HCT116 (cell line): ENCODE measurements at regions not wholly inside any gene's neighbourhood (a gene's known extent, or its start where the extent isn't known, plus 50 kb on each side); places are given as distances from the start of the nearest gene placed in this dataset.
"Not testable (repeated sequence)": the region's sequence is repeated elsewhere in the genome, so short reads cannot be mapped to it uniquely, and the experiment has no call there.

Experiments used
- ATAC-seq: fragments of 200-7000 bp; cut with Tn5 transposase; 2 replicates; pipeline ENCODE4 v1.9.1; 2020; ENCODE audit warnings: mild to moderate bottlenecking, moderate library complexity
- BruUV-seq: library from RNA; stranded (reverse); fragments of 400-500 nt; replicated peaks from 2 replicates; lab custom pipeline; 2021; lab: Mats Ljungman, UMichigan
- CTCF ChIA-PET: fragments of 300-600 bp; sonication (Branson Sonifier 250); formaldehyde crosslinking; loops from one replicate; lab custom pipeline; 2021; ENCODE audit warnings: antibody characterized with exemption; lab: Charles Lee
- POLR2A ChIA-PET: fragments of 300-600, 350-600 bp; sonication (Branson Sonifier 250); formaldehyde crosslinking; loops from one replicate; lab custom pipeline; 2021; ENCODE audit warnings: antibody characterized with exemption; lab: Charles Lee
- RAD21 ChIA-PET, 2 experiments: fragments of 300-600 bp; sonication (Branson Sonifier 250); formaldehyde crosslinking; loops; one replicate each; lab custom pipeline; 2023; ENCODE audit warnings: low total read pairs in 2 of 2; ENCODE audit not compliant: uncharacterized antibody in 2 of 2, unreplicated experiment in 2 of 2, low non-redundant PET in 1 of 2; lab: Charles Lee
- DNase-seq: peaks from one replicate; pipeline ENCODE4 v3.0.0-alpha.2; 2010; ENCODE audit warnings: low read depth, low spot score
- H2AFZ ChIP-seq: fragments of 200-600 bp; shearing (Covaris generic), sonication (generic); 2 replicates; pipeline ENCODE4 v1.6.1; 2017; ENCODE audit warnings: low read depth, mixed run types, mixed read lengths, antibody characterized with exemption, low read length; ENCODE audit not compliant: poor library complexity, severe bottlenecking
- H3K27ac ChIP-seq: 2 replicates; pipeline ENCODE4 v1.5.1; 2012; ENCODE audit warnings: low read depth, low read length
- H3K27me3 ChIP-seq: fragments of 200-600 bp; sonication (generic); 2 replicates; pipeline ENCODE4 v1.6.1; 2016; ENCODE audit warnings: mixed run types, low read length, mixed read lengths; ENCODE audit not compliant: insufficient read depth
- H3K36me3 ChIP-seq, 2 experiments: fragments of 200-500 bp in 1 of 2; fragments of 200-600 bp in 1 of 2; sonication (Bioruptor generic) in 1 of 2; sonication (generic) in 1 of 2; 2 replicates each; pipeline versions ENCODE4 v1.5.1 to v1.6.1; 2014 to 2016; ENCODE audit warnings: low read length in 2 of 2, inconsistent platforms in 1 of 2, mixed read lengths in 1 of 2, mixed run types in 1 of 2; ENCODE audit not compliant: insufficient read depth in 2 of 2, control insufficient read depth in 1 of 2
- H3K4me1 ChIP-seq, 2 experiments: fragments of 200-600 bp in 1 of 2; sonication (generic) in 1 of 2; 2 replicates each; pipeline versions ENCODE4 v1.5.1 to v1.6.1; 2012 to 2017; ENCODE audit warnings: low read length in 2 of 2, inconsistent platforms in 1 of 2, mild to moderate bottlenecking in 1 of 2, mixed read lengths in 1 of 2, mixed run types in 1 of 2, moderate library complexity in 1 of 2; ENCODE audit not compliant: insufficient read depth in 2 of 2, control insufficient read depth in 1 of 2
- H3K4me2 ChIP-seq: fragments of 200-600 bp; sonication (generic); 2 replicates; pipeline ENCODE4 v1.6.1; 2017; ENCODE audit warnings: mixed run types, low read length, mixed read lengths
- H3K4me3 ChIP-seq, 2 experiments: fragments of 200-600 bp in 1 of 2; sonication (generic) in 1 of 2; replicated peaks in 1 of 2; 2 replicates each; pipeline ENCODE4 v1.5.1; 2011 to 2016; ENCODE audit warnings: low read length in 2 of 2, control low read depth in 1 of 2, low read depth in 1 of 2, mild to moderate bottlenecking in 1 of 2, mixed read lengths in 1 of 2, mixed run types in 1 of 2
- H3K79me2 ChIP-seq: fragments of 200-600 bp; sonication (generic); 2 replicates; pipeline ENCODE4 v1.6.1; 2017; ENCODE audit warnings: mild to moderate bottlenecking, mixed run types, low read length, moderate library complexity, mixed read lengths; ENCODE audit not compliant: insufficient read depth
- H3K9ac ChIP-seq: fragments of 200-600 bp; sonication (generic); 2 replicates; pipeline ENCODE4 v1.6.1; 2016; ENCODE audit warnings: low read length, mixed read lengths
- H3K9me2 ChIP-seq: fragments of 200-600 bp; sonication (generic), shearing (Covaris generic); 2 replicates; pipeline ENCODE4 v1.6.1; 2017; ENCODE audit warnings: mixed run types, mild to moderate bottlenecking, moderate library complexity; ENCODE audit not compliant: insufficient read depth
- H3K9me3 ChIP-seq, 2 experiments: fragments of 200-500 bp in 1 of 2; fragments of 200-600 bp in 1 of 2; sonication (Bioruptor generic) in 1 of 2; sonication (generic) in 1 of 2; 2 replicates each; pipeline ENCODE4 v1.6.1; 2014 to 2017; ENCODE audit warnings: low read length in 2 of 2, mixed read lengths in 2 of 2, inconsistent platforms in 1 of 2, low read depth in 1 of 2, mild to moderate bottlenecking in 1 of 2, mixed run types in 1 of 2, moderate library complexity in 1 of 2; ENCODE audit not compliant: control insufficient read depth in 1 of 2, insufficient read depth in 1 of 2
- H4K20me1 ChIP-seq: fragments of 200-600 bp; sonication (generic), shearing (Covaris generic); 2 replicates; pipeline ENCODE4 v1.6.1; 2017; ENCODE audit warnings: mixed run types, mild to moderate bottlenecking, moderate library complexity; ENCODE audit not compliant: insufficient read depth
- JUND ChIP-seq: IDR thresholded peaks from 2 replicates; pipeline ENCODE4 v1.6.1; 2012
- intact Hi-C: fragments of 100-400 bp; cut with micrococcal nuclease; formaldehyde crosslinking; loops from 2 replicates; pipeline ENCODE4 v1.10.0; 2022

DNA sequence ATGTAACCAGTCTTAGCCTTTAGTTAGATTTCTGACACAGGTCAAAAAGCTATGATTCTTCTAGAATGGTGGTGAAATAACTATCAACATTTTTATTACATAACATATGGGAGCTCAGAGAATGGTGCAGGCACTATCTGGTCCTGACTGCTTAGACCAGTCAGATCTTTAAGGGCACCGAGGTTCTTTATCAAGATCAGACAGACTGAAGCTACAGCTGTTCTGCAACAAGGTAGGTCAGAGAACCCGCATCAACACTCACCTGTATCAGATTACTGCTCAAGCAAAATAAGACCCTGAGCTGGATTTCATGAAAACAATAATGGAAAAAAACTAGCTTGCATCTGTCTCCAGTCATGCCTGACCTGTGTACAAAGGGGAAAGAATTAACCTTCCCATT lies 160.4 kb downstream of the KCNJ2 start:
- no peaks in the 10 kb centered on the region for H3K36me3 ChIP-seq
- H3K27me3 ChIP-seq = no peaks in the 10 kb centered on the region
- ChIA-PET POLR2A (no interaction called here), RAD21 (no interaction called here), CTCF (no interaction called here)
- H3K4me1 ChIP-seq = no peaks in the 10 kb centered on the region; a peak in 1 of 4 replicates
- intact Hi-C loops = no loop called here
- TF ChIP-seq JUND = no peak
- no peak overlapping the region for H3K27ac ChIP-seq
- H3K9me2 ChIP-seq = no peaks in the 10 kb centered on the region
- BruUV-seq = no TSS peak
- no peaks in the 10 kb centered on the region for H3K79me2 ChIP-seq
- DNase-seq (no peak), ATAC-seq (no peak)
- no peak overlapping the region for H3K4me2 ChIP-seq
- H4K20me1 ChIP-seq = no peaks in the 10 kb centered on the region
- no peak overlapping the region for H3K4me3 ChIP-seq
- H3K9me3 ChIP-seq = peaks cover 9 to 15% of the 10 kb centered on the region in 2 experiments; a peak in 2 of 4 replicates
- no peak overlapping the region for H2AFZ ChIP-seq
- no peak overlapping the region for H3K9ac ChIP-seq

DNA sequence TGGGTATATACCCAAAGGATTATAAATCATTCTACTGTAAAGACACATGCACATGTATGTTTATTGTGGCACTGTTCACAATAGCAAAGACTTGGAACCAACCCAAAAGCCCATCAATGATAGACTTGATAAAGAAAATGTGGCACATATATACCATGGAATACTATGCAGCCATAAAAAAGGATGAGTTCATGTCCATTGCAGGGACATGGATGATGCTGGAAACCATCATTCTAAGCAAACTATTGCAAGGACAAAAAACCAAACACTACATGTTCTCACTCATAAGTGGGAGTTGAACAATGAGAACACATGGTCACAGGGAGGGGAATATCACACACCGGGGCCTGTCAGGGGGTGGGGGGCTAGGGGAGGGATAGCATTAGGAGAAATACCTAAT lies 161.7 kb downstream of the KCNJ2 start:
- H3K4me2 ChIP-seq, BruUV-seq: not testable (repeated sequence)

More for the DNA sequence above, 161.7 kb downstream of the KCNJ2 start:
- H3K79me2 ChIP-seq, DNase-seq, POLR2A ChIA-PET, ATAC-seq, H3K9me2 ChIP-seq, H3K36me3 ChIP-seq, H4K20me1 ChIP-seq, RAD21 ChIA-PET, H3K27me3 ChIP-seq, H3K4me3 ChIP-seq, intact Hi-C loops, H3K4me1 ChIP-seq, H2AFZ ChIP-seq, CTCF ChIA-PET, H3K27ac ChIP-seq, H3K9ac ChIP-seq: not testable (repeated sequence)
- peaks cover 5 to 15% of the 10 kb centered on the region in 2 experiments; a peak in 2 of 4 replicates for H3K9me3 ChIP-seq
